IPS-18c (cell line): ENCODE measurements at regions not wholly inside any gene's neighbourhood (a gene's known extent, or its start where the extent isn't known, plus 50 kb on each side); places are given as distances from the start of the nearest gene placed in this dataset.
"Not testable (repeated sequence)": the region's sequence is repeated elsewhere in the genome, so short reads cannot be mapped to it uniquely, and the experiment has no call there.

Source experiments
- H3K4me3 ChIP-seq: 2 replicates; pipeline ENCODE4 v1.7.0; 2013; ENCODE audit warnings: low read depth, mild to moderate bottlenecking, low read length, moderate library complexity; ENCODE audit not compliant: insufficient read depth
- H3K9me3 ChIP-seq: one replicate; pipeline ENCODE4 v1.6.1; 2013; ENCODE audit warnings: mild to moderate bottlenecking, low read length, moderate library complexity; ENCODE audit not compliant: control insufficient read depth, insufficient read depth

DNA sequence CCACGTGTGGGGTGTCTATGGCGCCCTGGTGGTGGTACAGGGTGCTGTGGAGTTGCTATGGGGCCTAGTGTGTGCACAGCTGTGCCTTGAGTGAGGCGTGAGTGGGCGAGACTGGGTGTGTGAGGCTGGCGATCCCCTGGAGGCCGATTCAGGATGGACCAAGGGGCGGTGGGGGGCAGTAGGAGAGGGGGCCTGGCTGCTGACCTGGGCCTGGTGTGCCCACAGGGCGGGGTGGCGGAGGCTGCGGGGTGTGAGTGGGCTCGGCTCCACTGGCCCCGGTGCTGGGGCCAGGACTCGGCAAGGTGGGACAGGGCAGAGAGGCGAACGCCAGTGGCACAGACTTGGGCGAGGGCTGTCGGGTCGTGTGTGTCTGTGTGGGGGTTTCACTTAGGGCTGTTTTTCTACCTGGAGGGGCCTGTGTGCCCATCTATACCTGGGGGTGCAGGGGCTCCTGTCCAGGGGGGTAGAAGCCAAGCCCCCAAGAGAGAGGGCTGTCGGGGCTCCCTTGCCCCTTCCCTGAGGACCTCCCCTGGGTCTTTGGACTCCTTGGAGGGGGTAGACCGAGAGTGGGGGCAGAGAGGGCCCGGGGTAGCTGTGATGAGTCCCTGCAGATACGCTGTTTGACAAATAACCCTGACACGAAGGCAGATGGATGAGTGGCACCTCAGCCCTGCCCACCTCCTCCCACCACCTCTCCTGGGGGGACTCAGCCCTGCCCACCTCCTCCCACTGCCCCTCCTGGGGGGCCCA is 194.6 kb downstream of the TMEM121 start:
- H3K9me3 ChIP-seq = peaks cover 18% of the 10 kb centered on the region
- H3K4me3 ChIP-seq = not testable (repeated sequence)

GRCh38 chr14:105721602-105721970 is 195.2 kb downstream of the TMEM121 start:
- H3K4me3 ChIP-seq = not testable (repeated sequence)
- peaks cover 18% of the 10 kb centered on the region for H3K9me3 ChIP-seq

- peaks cover 18% of the 10 kb centered on the region for H3K9me3 ChIP-seq
- not testable (repeated sequence) for H3K4me3 ChIP-seq
These were observed 195.8 kb downstream of the TMEM121 start for GRCh38 chr14:105721996-105722709.

DNA sequence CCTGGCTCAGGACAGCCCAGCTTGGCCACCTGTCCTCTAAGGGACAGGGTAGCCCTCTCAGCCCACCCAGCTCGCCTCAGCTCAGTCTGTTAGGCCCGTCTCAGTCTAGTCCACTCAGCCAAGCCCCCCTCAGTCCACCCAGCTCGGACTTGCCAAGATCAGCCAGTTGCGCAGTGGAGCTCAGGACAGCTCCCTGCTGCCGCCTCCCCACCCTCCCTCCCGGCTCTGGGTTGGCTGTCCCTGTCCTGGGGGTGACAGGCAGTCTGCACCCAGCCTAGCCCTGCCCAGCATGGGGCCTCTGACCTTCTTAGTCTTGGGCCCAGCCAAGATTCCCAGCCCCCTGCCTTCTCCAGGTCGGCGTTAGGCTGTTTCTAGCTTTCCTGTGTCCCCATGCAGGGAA is 196.9 kb downstream of the TMEM121 start:
- H3K9me3 ChIP-seq = peaks cover 18% of the 10 kb centered on the region

GRCh38 chr14:105723776-105724175 is 197.4 kb downstream of the TMEM121 start:
- H3K9me3 ChIP-seq = peaks cover 20% of the 10 kb centered on the region
- H3K4me3 ChIP-seq = not testable (repeated sequence)

More for the DNA sequence above, 196.9 kb downstream of the TMEM121 start:
- not testable (repeated sequence) for H3K4me3 ChIP-seq

DNA sequence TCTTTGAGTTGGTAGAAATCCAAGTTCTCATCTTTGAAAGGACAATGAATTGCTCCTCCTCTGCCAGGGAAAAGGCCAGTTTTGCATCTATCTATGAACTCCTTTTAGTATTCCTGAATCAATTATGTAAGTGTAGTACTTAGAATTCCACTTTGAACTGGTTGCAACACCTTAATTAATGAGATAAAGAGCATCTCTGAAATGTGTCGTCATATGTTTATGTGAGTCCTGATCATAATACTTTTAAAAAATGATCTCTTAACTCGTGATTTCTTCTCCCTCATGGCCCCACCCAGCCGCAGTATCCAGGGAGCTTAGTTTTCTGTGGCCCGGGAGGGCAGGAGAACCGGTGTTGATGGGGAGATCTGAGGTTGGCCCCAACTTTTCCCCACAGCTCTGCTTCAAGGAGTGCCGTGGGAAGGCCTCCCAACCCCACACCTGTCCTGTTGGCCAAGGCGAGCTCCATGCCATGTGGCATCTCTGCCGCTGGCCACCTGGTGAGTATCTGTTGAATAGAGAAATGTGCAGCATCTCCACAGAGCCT is 203.5 kb downstream of the TMEM121 start:
- H3K9me3 ChIP-seq = peaks cover 20% of the 10 kb centered on the region
- H3K4me3 ChIP-seq = not testable (repeated sequence)

DNA sequence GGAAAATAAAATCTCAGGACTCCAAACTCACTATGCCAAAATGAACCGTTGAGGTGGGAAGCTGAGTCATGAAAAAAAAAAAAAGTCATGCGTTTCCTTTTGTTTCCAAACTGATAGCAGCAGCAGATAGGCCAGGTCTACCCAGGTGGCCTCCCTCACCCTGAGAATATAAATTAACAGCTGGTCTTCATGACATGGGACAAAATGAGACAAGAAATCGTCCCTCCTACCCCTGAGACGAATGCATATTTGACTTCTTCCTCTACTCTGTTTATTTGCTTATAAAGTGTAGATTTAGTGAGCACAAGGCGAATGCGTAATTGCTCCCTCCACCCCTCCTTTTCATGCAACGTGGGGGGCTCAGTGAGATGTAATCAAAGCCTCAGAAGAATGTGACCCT is 204.3 kb downstream of the TMEM121 start:
- H3K9me3 ChIP-seq = peaks cover 20% of the 10 kb centered on the region
- not testable (repeated sequence) for H3K4me3 ChIP-seq

DNA sequence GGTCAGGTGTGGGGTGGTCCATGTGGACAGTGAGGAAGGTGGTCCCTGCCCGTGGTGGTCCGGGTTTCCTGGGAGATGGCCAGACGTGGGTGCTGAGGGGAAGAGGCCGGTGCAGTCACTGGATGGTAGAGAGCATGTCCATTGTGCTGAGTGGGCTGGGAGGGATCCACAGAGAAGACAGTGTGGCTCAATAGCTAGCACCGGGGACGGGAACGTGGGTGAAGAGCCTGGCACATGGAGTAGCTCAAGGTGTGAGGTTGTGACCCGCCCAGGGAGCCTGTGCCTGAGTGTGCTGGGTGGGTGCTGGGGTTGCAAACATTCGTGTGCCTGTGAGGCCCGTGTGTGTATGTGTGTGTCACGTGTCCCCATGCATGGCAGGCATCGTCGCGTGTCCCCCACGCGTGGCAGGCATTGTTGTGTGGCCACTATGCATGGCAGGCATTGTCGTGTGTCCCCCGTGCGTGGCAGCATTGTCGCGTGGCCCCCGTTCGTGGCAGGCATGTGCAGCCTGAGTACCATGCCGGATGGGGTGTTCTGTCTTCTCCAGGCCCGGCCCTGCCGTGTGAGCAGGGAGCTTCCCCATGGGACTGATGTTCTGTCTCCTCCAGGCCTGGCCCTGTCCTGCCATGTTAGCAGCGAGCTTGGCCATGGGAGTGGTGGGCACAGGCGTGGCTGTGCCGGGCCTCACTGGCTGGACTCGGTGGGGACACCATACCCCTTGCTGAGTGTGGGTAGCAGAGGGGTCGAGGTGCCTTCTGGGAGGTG is 205.0 kb downstream of the TMEM121 start:
- H3K9me3 ChIP-seq = peaks cover 20% of the 10 kb centered on the region
- H3K4me3 ChIP-seq = not testable (repeated sequence)

GRCh38 chr14:105733081-105734065 is 207.0 kb downstream of the TMEM121 start:
- Histone ChIP-seq H3K4me3 (peak overlapping the region; percentile 2; the same call in 1 of the 2 replicates), H3K9me3 (peaks cover 28% of the 10 kb centered on the region)

DNA sequence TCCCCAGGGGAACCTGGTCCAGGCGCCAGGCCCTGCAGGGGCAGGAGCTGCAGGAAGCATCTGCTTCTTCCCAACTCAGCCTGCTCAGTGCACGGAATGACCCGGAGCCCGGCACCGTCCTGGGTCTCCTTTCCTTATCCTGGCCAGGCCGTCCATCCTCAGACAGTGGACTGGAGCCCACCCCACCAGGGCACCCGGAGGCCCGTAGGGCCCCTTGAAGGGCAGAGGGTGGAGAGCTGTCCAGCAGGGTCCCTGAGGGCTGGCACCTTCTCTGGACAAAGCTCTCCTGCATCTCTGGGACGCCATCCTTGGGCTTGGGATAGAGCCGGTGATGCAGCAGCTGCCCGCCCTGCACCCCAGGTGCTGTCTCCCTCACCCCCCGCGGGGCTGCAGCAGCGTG is 207.9 kb downstream of the TMEM121 start:
- H3K9me3 ChIP-seq = peaks cover 31% of the 10 kb centered on the region
- not testable (repeated sequence) for H3K4me3 ChIP-seq

- H3K4me3 ChIP-seq = not testable (repeated sequence)
- peaks cover 31% of the 10 kb centered on the region for H3K9me3 ChIP-seq
These were observed 209.9 kb downstream of the TMEM121 start for GRCh38 chr14:105736331-105736730.

DNA sequence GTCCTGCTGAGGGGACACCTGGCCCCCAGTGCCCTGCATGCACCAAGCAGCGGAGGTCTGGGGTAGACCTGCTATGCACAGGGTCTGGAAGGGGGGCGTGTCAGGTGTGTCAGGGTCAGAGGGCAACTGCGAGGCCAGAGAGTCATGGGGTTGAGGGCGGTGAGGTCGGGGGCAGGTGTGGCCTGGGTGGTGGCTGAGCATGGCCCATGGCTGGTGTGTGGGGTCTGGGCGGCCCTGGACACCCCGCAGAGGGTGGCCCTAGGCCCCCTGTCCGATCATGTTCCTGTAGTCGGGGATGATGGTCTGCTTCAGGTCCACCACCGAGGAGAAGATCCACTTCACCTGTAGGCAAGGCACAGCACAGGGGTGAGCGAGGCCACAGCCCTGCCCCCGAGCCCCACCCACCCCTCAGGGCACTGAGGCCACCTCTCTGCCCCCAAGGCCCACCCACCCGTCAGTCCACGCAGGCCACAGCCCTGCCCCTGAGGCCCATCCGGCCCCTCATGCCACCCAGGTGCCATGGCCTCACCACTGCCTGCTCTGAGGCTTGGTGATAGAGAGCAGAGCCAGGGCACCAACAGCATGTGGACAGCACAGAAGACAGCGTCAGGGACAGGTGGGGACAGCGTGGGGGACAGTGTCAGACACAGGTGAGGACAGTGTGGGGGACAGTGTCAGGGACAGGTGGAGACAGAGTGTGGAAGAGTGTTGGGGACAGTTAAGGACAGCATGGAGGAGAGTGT is 211.3 kb downstream of the TMEM121 start:
- H3K4me3 ChIP-seq = peak overlapping the region; percentile 9; the same call in 1 of the 2 replicates
- peaks cover 32% of the 10 kb centered on the region for H3K9me3 ChIP-seq

- Histone ChIP-seq H3K4me3 (no peak overlapping the region), H3K9me3 (peaks cover 26% of the 10 kb centered on the region)
These were observed 212.3 kb downstream of the TMEM121 start for GRCh38 chr14:105738638-105739037.

GRCh38 chr14:105739331-105740102 is 213.1 kb downstream of the TMEM121 start:
- Histone ChIP-seq H3K9me3 (peaks cover 23% of the 10 kb centered on the region), H3K4me3 (no peak overlapping the region)

DNA sequence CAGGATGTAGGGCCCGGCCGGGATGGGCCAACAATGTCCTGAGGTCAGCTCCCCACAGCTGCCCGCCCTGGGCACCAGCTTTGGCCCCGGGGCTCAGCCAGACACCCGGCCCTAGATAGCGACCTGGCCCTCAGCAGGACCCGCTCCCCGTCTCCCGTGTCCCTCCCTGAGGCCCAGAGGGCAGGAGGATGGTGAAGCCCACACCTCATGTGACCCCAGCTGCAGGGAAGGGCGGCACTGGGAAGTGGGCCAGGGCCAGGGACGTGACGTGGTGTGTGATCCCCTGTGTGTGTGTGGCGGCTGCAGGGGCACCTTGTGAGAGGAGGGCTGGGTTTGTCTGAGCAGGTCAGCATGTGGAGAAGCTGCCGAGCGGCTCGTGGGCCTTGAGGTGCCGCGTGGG is 213.9 kb downstream of the TMEM121 start:
- H3K4me3 ChIP-seq = not testable (repeated sequence)
- peaks cover 23% of the 10 kb centered on the region for H3K9me3 ChIP-seq
